SK-MEL-5 (cell line): ENCODE measurements at regions not wholly inside any gene's neighbourhood (a gene's known extent, or its start where the extent isn't known, plus 50 kb on each side); places are given as distances from the start of the nearest gene placed in this dataset.
"Not testable (repeated sequence)": the region's sequence is repeated elsewhere in the genome, so short reads cannot be mapped to it uniquely, and the experiment has no call there.

Source experiments
- DNase-seq: peaks from one replicate; pipeline ENCODE4 v3.0.0-alpha.2; 2016; ENCODE audit warnings: low read depth, low spot score
- in situ Hi-C: cut with HindIII; loops from 2 replicates; pipeline ENCODE4 v1.10.0; 2016; ENCODE audit warnings: low sequenced_read_pairs, high pct_unique_total_duplicates, low pct_unique_long_range_greater_than_20kb

GRCh38 chr2:132068407-132068806 lies 93.3 kb downstream of the ANKRD30BL start:
- in situ Hi-C loops, DNase-seq: not testable (repeated sequence)

GRCh38 chr2:132065391-132065790 lies 96.4 kb downstream of the ANKRD30BL start:
- in situ Hi-C loops: not testable (repeated sequence)

GRCh38 chr2:132039609-132040236 lies 122.0 kb downstream of the ANKRD30BL start:
- DNase-seq, in situ Hi-C loops: not testable (repeated sequence)

More at GRCh38 chr2:132065391-132065790, 96.4 kb downstream of the ANKRD30BL start:
- not testable (repeated sequence) for DNase-seq

GRCh38 chr2:132038883-132039235 lies 122.9 kb downstream of the ANKRD30BL start:
- DNase-seq: not testable (repeated sequence)

GRCh38 chr2:132038179-132038882 lies 123.4 kb downstream of the ANKRD30BL start:
- in situ Hi-C loops: no loop called here
- DNase-seq: no peak

More at GRCh38 chr2:132038883-132039235, 122.9 kb downstream of the ANKRD30BL start:
- in situ Hi-C loops: not testable (repeated sequence)

- peak; percentile 24 for DNase-seq
- in situ Hi-C loops: no loop called here
These were observed 124.1 kb downstream of the ANKRD30BL start for GRCh38 chr2:132037527-132038178.

- DNase-seq: no peak
- in situ Hi-C loops: no loop called here
These were observed 127.1 kb downstream of the ANKRD30BL start for GRCh38 chr2:132034646-132035045.

GRCh38 chr2:132033949-132034348 lies 127.8 kb downstream of the ANKRD30BL start:
- no peak for DNase-seq
- in situ Hi-C loops: no loop called here

- no peak for DNase-seq
- in situ Hi-C loops: no loop called here
These were observed 128.4 kb downstream of the ANKRD30BL start for GRCh38 chr2:132033365-132033764.

GRCh38 chr2:132012046-132012445 lies 149.7 kb downstream of the ANKRD30BL start:
- DNase-seq, in situ Hi-C loops: not testable (repeated sequence)

GRCh38 chr2:132009874-132010521 lies 151.8 kb downstream of the ANKRD30BL start:
- in situ Hi-C loops: no loop called here

GRCh38 chr2:132009177-132009873 lies 152.4 kb downstream of the ANKRD30BL start:
- DNase-seq: no peak
- in situ Hi-C loops: no loop called here

More at GRCh38 chr2:132009874-132010521, 151.8 kb downstream of the ANKRD30BL start:
- no peak for DNase-seq

GRCh38 chr2:131990751-131991150 lies 171.0 kb downstream of the ANKRD30BL start:
- in situ Hi-C loops, DNase-seq: not testable (repeated sequence)

- not testable (repeated sequence) for DNase-seq
These were observed 195.1 kb downstream of the ANKRD30BL start for GRCh38 chr2:131966671-131967070.

GRCh38 chr2:131966256-131966655 lies 195.5 kb downstream of the ANKRD30BL start:
- in situ Hi-C loops: no loop called here

More at GRCh38 chr2:131966671-131967070, 195.1 kb downstream of the ANKRD30BL start:
- in situ Hi-C loops: not testable (repeated sequence)

GRCh38 chr2:131958019-131958609 lies 203.6 kb downstream of the ANKRD30BL start:
- DNase-seq: peak; percentile 72
- in situ Hi-C loops: not testable (repeated sequence)

More at GRCh38 chr2:131966256-131966655, 195.5 kb downstream of the ANKRD30BL start:
- DNase-seq: no peak

- in situ Hi-C loops, DNase-seq: not testable (repeated sequence)
These were observed 213.1 kb downstream of the ANKRD30BL start for GRCh38 chr2:131948641-131949040.
